NCI-H146 treated with DMSO at 0.1 percent for 48 hours (cell line): ENCODE measurements at regions not wholly inside any gene's neighbourhood (a gene's known extent, or its start where the extent isn't known, plus 50 kb on each side); places are given as distances from the start of the nearest gene placed in this dataset.

Experiments
- DNase-seq: peaks from one replicate; lab custom pipeline; 2025; ENCODE audit not compliant: unreplicated experiment; lab: John Stamatoyannopoulos, UW

DNA sequence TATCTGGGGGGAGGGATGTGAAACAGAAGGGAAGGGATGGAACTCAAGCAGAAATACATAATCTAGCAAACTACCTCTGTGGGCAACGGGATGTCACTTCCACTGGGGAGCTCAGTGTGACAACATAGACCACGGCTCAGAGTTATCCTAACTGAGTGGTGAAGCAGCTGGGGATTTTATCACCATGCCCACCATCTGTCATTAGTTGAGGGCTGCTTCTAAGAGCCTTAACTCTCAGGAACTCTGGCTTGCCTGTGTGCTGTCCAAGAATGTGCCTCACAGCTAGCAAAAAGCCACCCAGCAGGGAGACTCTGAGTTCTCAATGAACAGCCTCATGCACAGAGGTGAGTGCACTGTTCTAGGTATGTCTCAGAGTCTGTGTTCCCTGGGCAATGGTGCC lies 90.6 kb upstream of the CXCL14 start:
- no peak for DNase-seq

GRCh38 chr5:135667673-135668072 lies 88.9 kb upstream of the CXCL14 start:
- no peak for DNase-seq

DNA sequence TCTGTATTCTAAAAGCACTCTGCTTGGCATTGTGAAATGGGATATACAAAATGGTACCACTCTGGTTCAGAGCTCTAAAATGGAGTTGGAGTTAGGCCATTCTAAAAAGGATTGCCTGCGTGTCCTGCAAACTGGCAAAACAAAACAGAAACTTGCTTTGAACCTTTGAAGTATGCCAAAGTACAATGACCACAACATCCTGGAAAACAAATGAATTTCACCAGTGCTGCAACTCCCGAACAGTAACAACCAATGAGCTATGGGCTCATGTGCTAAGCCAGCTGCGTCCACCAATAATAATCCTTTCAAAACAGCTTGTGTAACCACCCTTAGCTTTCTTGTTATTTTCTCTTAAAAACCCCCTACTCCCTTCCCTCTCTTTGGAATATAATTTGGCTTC lies 88.4 kb upstream of the CXCL14 start:
- DNase-seq: no peak

DNA sequence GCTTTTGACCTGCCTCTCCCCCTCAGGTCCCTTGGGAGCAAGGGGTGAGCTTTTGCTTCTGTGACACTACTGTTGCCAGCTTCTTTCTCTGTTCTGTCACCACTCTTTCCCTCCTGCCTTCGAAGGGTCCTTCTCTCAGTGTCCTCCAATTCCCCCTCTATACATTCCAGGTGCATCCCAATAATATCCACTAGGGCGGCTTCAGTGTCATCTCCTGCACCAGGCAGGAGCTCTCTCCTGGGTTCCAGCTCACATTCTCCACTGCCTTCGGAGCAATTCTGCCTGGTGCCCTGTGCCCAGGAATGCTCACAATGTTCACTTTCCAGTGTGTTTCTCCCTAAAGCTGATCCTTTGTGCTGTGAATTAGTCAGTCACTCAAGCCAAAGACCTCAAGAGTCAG lies 83.9 kb upstream of the CXCL14 start:
- no peak for DNase-seq

DNA sequence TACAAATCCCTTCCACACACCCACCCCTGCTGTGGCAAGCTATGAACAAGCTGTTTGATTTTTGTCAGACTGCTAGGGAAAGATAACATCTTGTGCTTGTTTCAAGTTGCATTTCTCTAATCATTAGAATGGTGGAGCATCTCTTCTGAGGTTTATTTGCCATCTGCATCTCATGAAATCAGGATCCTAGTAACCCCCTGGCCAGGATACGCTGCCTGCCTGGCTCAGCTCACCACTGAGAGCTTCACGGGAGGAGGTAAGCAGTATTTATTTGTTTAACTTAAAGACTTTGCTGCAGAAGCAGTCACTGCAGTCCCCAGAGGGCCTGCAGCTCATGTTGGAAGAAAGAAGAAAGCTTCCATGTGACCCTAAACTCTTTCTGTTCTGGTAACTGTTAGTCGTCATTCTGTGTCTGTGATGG lies 83.3 kb upstream of the CXCL14 start:
- no peak for DNase-seq

DNA sequence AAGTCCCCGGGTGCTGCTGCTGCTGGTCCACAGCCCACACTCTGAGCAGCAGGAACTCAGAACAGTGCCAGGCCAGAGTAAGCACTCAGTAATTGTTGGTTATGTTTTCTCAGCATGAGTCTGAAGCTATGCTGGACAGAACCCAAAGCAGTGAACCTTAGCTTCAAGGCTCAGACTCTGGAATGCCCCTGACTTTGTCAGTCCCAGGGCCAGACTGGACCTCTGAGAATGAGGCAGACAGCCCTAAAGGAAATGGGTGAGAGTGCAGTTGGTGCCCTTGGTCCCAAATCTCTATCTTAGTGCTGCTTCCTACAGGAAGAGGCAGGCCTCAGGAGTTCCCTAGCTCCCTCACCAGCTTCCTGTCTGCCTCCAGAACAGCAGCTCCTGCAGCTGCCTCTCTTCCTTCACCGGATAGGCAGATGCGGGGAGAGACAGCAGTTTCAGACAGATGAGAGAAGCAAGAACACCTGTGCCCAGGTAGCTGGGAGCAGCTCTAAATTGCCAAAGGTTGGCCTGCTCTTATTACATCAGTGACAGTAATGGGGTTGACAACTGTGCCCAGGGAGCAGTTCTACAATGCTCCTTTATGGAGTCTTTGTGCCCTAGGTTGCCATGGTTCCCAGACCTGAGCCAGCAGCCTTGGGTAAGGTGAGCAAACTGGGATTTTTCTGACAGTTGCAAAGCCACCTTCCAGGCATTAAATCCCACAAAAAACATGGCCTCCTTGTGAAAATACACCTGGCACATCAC lies 82.2 kb upstream of the CXCL14 start:
- DNase-seq: peak; percentile 71

DNA sequence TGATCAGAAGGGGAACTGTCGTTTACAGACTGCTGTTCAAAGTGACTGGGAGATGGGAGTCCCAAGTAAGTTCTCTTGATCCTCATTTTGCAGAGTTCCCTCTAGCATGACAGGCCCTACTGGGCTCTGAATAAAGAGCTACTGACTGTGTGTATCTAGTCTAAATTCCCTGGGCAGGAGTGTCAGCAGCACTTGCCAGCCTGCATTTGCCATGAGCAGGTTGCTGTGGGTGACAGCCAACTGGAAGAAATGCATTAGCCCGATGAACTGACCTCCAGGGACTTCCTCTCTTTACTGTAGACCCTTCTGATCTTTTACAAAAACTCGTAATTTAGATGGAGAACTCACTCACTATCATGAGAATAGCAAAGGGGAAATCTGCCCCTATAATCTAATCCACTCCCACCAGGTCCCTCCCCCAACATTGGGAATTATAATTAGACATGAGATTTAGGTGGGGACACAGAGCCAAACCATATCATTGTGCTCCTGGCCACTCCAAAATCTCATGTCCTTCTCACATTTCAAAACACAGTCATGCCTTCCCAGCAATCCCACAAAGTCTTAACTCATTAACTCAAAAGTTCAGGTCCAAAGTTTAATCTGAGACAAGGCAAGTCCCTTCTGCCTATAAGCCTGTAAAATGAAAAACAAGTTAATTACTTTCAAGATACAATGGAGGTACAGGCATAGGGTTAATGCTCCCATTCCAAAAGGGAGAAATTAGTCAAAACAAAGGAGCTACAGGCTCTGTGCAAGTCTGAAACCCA lies 78.9 kb upstream of the CXCL14 start:
- no peak for DNase-seq

DNA sequence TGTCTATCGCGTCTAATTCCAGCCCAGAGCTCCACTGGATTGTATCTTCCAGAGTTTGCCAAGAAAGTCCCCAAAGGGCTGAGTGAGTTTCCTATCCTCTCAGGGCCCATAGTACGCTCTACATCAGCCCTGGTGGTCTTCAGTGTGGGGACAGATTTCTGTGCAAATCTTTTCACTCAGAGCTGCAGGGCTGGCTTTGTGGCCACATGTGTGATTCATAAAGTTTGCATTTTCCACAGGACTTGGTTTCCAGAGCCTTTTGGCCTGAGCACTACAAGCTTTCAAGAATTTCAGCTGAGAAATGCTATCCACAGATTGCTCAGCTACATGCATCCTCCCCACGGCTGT lies 76.7 kb upstream of the CXCL14 start:
- no peak for DNase-seq

- DNase-seq: no peak
These were observed 76.1 kb upstream of the CXCL14 start for GRCh38 chr5:135654761-135655467.

GRCh38 chr5:135651156-135651555 lies 72.4 kb upstream of the CXCL14 start:
- no peak for DNase-seq

DNA sequence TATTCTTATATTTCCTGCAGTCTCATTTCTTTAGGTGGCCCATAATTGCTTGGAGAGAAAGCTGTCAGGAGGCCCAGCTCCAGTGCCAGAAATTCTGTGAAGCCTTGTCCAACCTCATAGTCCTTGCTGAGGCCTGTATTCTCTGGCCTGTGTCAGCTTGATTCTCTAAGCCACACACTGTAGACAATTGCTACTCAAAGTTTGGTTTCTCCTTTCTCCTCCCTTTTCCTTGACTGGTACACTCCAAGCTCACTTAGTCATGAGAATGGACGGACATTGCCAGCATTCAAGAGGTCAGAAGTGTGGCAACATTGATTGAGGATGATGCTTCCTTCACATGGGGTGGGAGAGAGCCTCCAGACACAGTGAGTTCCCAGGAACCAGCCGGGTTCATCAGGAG lies 71.3 kb upstream of the CXCL14 start:
- DNase-seq: no peak

DNA sequence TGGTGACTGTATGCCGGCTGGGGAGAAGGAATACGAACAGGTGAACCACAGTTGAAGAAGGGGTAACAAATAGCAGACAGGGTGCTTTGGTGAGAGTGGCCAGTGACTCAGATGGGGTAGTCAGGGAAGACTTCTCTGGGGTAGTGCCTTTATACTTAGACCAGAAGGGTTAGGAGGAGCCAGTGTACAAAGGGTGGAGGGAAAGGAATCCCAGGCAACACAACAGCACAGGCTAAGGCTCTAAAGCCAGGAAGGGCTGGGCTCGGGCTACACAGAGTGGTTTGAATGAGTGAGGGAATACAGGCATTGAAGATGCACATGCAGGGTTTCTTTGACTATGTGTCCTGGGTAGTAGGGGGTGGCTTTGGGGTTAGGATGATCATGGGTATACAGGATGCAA lies 70.6 kb upstream of the CXCL14 start:
- DNase-seq: no peak

- DNase-seq: no peak
These were observed 69.3 kb upstream of the CXCL14 start for GRCh38 chr5:135648116-135648515.

- no peak for DNase-seq
These were observed 66.8 kb upstream of the CXCL14 start for GRCh38 chr5:135645336-135646180.

DNA sequence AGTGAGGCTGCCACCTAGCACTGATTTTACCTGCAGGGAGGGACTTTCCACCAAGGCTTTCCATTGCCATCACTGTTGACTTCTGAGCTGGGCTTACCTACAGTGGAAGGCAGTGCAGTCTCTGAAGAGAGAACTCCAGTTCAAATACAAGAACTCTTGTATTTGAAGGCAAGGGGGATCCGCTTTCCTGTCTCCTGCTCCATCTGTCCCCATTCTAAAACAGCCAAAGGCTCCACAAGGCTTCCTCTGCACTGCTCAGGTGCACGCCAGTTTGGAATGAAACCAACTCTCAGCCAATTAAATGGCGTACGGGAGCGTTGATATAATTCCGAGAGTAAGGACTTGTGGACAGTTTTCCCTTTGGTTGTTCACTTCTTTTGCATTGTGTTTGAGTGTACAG lies 66.0 kb upstream of the CXCL14 start:
- DNase-seq: no peak

GRCh38 chr5:135643881-135644766 lies 65.3 kb upstream of the CXCL14 start:
- DNase-seq: no peak

DNA sequence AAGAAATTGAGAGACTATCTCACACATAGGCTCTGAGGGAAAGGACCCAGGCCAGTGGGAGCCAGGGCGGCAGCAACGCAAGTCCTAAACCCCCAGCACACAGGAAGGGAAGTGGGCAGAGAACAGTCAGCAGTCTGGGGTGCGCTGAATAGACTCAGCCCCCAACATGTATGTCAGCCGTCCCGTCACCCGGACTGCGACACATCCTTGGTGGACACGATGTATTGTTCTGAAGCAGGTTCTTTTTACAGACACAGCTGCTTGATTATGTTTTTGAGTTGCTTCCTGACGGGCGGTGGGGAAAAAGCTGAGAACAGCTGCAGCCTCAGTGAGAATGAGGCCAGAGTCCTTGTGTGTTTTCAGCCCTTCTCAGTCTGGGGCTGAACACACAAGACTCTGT lies 64.1 kb upstream of the CXCL14 start:
- DNase-seq: no peak

DNA sequence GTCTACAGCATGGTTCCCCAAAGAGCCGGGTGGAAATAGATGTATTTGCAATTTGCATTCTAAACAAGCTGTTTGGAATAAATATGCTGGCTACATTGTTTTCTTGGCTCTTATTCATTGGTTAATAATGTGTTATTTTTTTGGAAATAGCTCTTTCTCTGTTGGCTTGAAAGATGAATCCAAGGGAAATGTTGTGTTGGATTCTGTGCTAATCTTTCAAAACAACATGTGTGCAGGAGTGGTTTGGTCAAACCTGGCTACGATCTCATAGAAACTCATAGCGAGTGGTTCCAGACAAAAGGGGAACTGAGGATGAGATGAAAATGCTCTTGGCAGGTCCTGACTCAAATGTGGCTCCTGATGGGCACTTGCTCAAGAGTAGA lies 63.7 kb upstream of the CXCL14 start:
- no peak for DNase-seq

GRCh38 chr5:135641734-135642487 lies 63.1 kb upstream of the CXCL14 start:
- DNase-seq: peak; percentile 94

DNA sequence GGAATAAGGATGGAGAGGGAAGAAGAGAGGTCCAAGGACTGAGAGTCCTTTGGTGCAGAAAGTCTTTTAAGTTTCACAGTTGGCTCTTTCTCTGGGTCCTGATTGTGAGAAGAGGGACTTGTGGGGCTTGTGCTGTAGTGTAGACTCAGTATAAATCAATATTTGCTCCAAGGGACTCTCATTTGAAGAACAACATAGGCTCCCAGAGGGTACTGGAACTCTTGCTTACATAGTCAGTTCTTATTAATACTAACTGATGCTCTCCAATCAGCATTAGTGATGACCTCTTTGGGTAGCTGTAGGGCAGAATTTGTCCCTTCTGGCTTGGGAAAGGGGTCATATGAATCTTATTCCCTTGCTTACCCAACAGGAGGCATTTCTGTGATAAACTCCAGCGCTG lies 62.5 kb upstream of the CXCL14 start:
- DNase-seq: peak; percentile 79
